Inflammatory macrophage treated with lipopolysaccharide for 1 hour (primary cell): ENCODE measurements at regions not wholly inside any gene's neighbourhood (a gene's known extent, or its start where the extent isn't known, plus 50 kb on each side); places are given as distances from the start of the nearest gene placed in this dataset.

Experiments
- DNase-seq, 2 donors: peaks; one replicate each; pipeline ENCODE4 v3.0.0-alpha.2; 2020 to 2022

- no peak for DNase-seq
Observed at GRCh38 chr11:41982975-41983374, 523.5 kb upstream of the LRRC4C start.

- no peak for DNase-seq
Observed at GRCh38 chr11:41983475-41983874, 524.0 kb upstream of the LRRC4C start.

GRCh38 chr11:41984023-41984422 is 524.6 kb upstream of the LRRC4C start:
- DNase-seq = no peak

- DNase-seq = no peak
Observed at GRCh38 chr11:41985799-41986198, 526.3 kb upstream of the LRRC4C start.

GRCh38 chr11:41988951-41989572 is 529.6 kb upstream of the LRRC4C start:
- no peak for DNase-seq

GRCh38 chr11:41989823-41990380 is 530.5 kb upstream of the LRRC4C start:
- no peak for DNase-seq

- no peak for DNase-seq
Observed at GRCh38 chr11:41996533-41996932, 537.1 kb upstream of the LRRC4C start.

GRCh38 chr11:41997844-41998401 is 538.5 kb upstream of the LRRC4C start:
- DNase-seq = no peak

- no peak for DNase-seq
Observed at GRCh38 chr11:41999066-41999465, 539.6 kb upstream of the LRRC4C start.

GRCh38 chr11:42003801-42004200 is 544.3 kb upstream of the LRRC4C start:
- no peak for DNase-seq

GRCh38 chr11:42006766-42007165 is 547.3 kb upstream of the LRRC4C start:
- DNase-seq = no peak

GRCh38 chr11:42012271-42012670 is 552.8 kb upstream of the LRRC4C start:
- no peak for DNase-seq

- no peak for DNase-seq
Observed at GRCh38 chr11:42013656-42014201, 554.3 kb upstream of the LRRC4C start.

- no peak for DNase-seq
Observed at GRCh38 chr11:42021911-42022310, 562.5 kb upstream of the LRRC4C start.

- DNase-seq = no peak
Observed at GRCh38 chr11:42023267-42023666, 563.8 kb upstream of the LRRC4C start.

GRCh38 chr11:42025121-42025803 is 565.8 kb upstream of the LRRC4C start:
- no peak for DNase-seq

GRCh38 chr11:42034826-42035225 is 575.4 kb upstream of the LRRC4C start:
- DNase-seq = no peak

- no peak for DNase-seq
Observed at GRCh38 chr11:42036201-42036600, 576.7 kb upstream of the LRRC4C start.

GRCh38 chr11:42043312-42043711 is 583.9 kb upstream of the LRRC4C start:
- no peak for DNase-seq

GRCh38 chr11:42047637-42048555 is 588.4 kb upstream of the LRRC4C start:
- DNase-seq = no peak

- DNase-seq = no peak
Observed at GRCh38 chr11:42049186-42049585, 589.7 kb upstream of the LRRC4C start.

GRCh38 chr11:42049650-42050049 is 590.2 kb upstream of the LRRC4C start:
- DNase-seq = no peak
